Ascending aorta (tissue), 2 donors: ENCODE measurements at regions not wholly inside any gene's neighbourhood (a gene's known extent, or its start where the extent isn't known, plus 50 kb on each side); places are given as distances from the start of the nearest gene placed in this dataset.

Source experiments
- DNase-seq, 2 donors: peaks; one replicate each; pipeline ENCODE4 v3.0.0-alpha.2; 2019; ENCODE audit warnings: low spot score in 2 of 2
- H3K27ac ChIP-seq, 2 donors: fragments of 200-600 bp; sonication (generic); one replicate each; pipeline ENCODE4 v1.5.1; 2016 to 2017; ENCODE audit warnings: mild to moderate bottlenecking in 1 of 2
- H3K27me3 ChIP-seq: fragments of 200-600 bp; sonication (generic); one replicate; pipeline ENCODE4 v1.5.1; 2017
- H3K36me3 ChIP-seq, 2 donors: fragments of 200-600 bp; sonication (generic); one replicate each; pipeline ENCODE4 v1.5.1; 2016
- H3K4me1 ChIP-seq, 2 donors: fragments of 200-600 bp; sonication (generic); one replicate each; pipeline ENCODE4 v1.5.1; 2016 to 2017; ENCODE audit warnings: mild to moderate bottlenecking in 1 of 2
- H3K4me3 ChIP-seq, 2 donors: fragments of 200-600 bp; sonication (generic); one replicate each; pipeline ENCODE4 v1.5.1; 2016 to 2017; ENCODE audit warnings: mild to moderate bottlenecking in 1 of 2
- H3K9me3 ChIP-seq, 2 donors: fragments of 200-600 bp; sonication (generic); one replicate each; pipeline ENCODE4 v1.5.1; 2016
- intact Hi-C: fragments of 100-400 bp; cut with DNase I; formaldehyde crosslinking; loops from one replicate; pipeline ENCODE4 v1.15.1; 2023
- TF ChIP-seq, protein P1 (sequence below), 3 experiments: fragments of 200-600 bp in 2 of 3; fragments of 450-650 bp in 1 of 3; sonication (generic) in 2 of 3; IDR thresholded peaks; one replicate each; pipeline ENCODE4 v1.5.1; 2016 to 2019; ENCODE audit warnings: antibody characterized with exemption in 3 of 3, mild to moderate bottlenecking in 1 of 3, moderate library complexity in 1 of 3

GRCh38 chr9:99760421-99760820 lies 61.3 kb upstream of the NR4A3 start:
- Histone ChIP-seq H3K36me3 (no peaks in the 10 kb centered on the region), H3K27me3 (no peaks in the 10 kb centered on the region), H3K9me3 (no peaks in the 10 kb centered on the region), H3K4me1 (no peaks in the 10 kb centered on the region), H3K4me3 (no peak overlapping the region), H3K27ac (no peak overlapping the region)
- intact Hi-C loops: no loop called here
- TF ChIP-seq, protein P1, sequence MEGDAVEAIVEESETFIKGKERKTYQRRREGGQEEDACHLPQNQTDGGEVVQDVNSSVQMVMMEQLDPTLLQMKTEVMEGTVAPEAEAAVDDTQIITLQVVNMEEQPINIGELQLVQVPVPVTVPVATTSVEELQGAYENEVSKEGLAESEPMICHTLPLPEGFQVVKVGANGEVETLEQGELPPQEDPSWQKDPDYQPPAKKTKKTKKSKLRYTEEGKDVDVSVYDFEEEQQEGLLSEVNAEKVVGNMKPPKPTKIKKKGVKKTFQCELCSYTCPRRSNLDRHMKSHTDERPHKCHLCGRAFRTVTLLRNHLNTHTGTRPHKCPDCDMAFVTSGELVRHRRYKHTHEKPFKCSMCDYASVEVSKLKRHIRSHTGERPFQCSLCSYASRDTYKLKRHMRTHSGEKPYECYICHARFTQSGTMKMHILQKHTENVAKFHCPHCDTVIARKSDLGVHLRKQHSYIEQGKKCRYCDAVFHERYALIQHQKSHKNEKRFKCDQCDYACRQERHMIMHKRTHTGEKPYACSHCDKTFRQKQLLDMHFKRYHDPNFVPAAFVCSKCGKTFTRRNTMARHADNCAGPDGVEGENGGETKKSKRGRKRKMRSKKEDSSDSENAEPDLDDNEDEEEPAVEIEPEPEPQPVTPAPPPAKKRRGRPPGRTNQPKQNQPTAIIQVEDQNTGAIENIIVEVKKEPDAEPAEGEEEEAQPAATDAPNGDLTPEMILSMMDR (IDR thresholded peaks at IDR 0.05): no peak
- no peak for DNase-seq

DNA sequence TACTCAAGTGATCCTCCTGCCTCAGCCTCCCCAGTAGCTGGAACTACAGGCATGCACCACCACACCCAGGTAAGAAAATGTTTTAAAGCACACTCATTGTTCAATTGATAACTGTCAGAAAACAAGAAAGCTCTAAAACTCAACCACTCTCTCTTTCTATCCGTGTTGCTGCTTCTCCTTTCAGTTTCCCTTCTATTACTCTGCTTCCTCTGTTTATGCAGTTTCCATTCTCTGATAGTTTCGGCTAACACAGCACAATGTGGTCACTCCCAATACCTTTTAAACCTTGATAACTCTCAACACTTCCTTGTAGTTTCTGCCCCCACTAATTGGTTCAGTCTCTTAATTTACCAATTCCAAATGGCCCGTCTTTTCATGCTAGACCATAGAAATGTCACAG lies 59.2 kb upstream of the NR4A3 start:
- no peak overlapping the region for H3K4me3 ChIP-seq
- TF ChIP-seq, protein P1 (IDR thresholded peaks at IDR 0.05): no peak
- no peaks in the 10 kb centered on the region for H3K27me3 ChIP-seq
- no peaks in the 10 kb centered on the region for H3K36me3 ChIP-seq
- no peaks in the 10 kb centered on the region for H3K4me1 ChIP-seq
- intact Hi-C loops: no loop called here
- H3K9me3 ChIP-seq: no peaks in the 10 kb centered on the region
- no peak overlapping the region for H3K27ac ChIP-seq
- no peak for DNase-seq
